Cardiac muscle cell (in vitro differentiated cells and primary cell): ENCODE measurements at regions not wholly inside any gene's neighbourhood (a gene's known extent, or its start where the extent isn't known, plus 50 kb on each side); places are given as distances from the start of the nearest gene placed in this dataset.
"Not testable (repeated sequence)": the region's sequence is repeated elsewhere in the genome, so short reads cannot be mapped to it uniquely, and the experiment has no call there.

Experiments
- DNase-seq, 2 donors: peaks; one replicate each; pipeline versions ENCODE4 v3.0.0 to v3.0.0-alpha.2; 2010 to 2017; ENCODE audit warnings: low read depth in 1 of 2, low spot score in 1 of 2
- H3K27ac ChIP-seq: fragments of 200-600 bp; sonication (generic); 2 replicates; pipeline ENCODE4 v1.5.1; 2016
- H3K27me3 ChIP-seq: fragments of 200-600 bp; sonication (generic); 2 replicates; pipeline ENCODE4 v1.6.0; 2016; ENCODE audit warnings: control low read depth
- H3K36me3 ChIP-seq: fragments of 200-600 bp; sonication (generic); 2 replicates; pipeline ENCODE4 v1.5.1; 2016; ENCODE audit warnings: control low read depth
- H3K4me1 ChIP-seq: fragments of 200-600 bp; sonication (generic); 2 replicates; pipeline ENCODE4 v1.8.1; 2017; ENCODE audit warnings: low read depth, mild to moderate bottlenecking, mixed run types
- H3K4me3 ChIP-seq: fragments of 200-600 bp; sonication (generic); 2 replicates; pipeline ENCODE4 v1.5.1; 2016; ENCODE audit warnings: mild to moderate bottlenecking
- H3K9me3 ChIP-seq: fragments of 200-600 bp; sonication (generic); 2 replicates; pipeline ENCODE4 v1.5.1; 2017; ENCODE audit warnings: low read depth, mild to moderate bottlenecking, control low read depth
- CTCF ChIP-seq: IDR thresholded peaks from 2 replicates; pipeline ENCODE4 v1.5.1; 2012; ENCODE audit warnings: low read depth, mild to moderate bottlenecking, low read length

- Histone ChIP-seq H3K36me3 (no peaks in the 10 kb centered on the region), H3K27me3 (no peaks in the 10 kb centered on the region), H3K9me3 (no peaks in the 10 kb centered on the region), H3K4me1 (no peaks in the 10 kb centered on the region), H3K27ac (no peak overlapping the region), H3K4me3 (no peak overlapping the region)
- no peak for TF ChIP-seq CTCF
- DNase-seq = no peak
These were observed 223.7 kb upstream of the FAM78B start for GRCh38 chr1:166390366-166391033.

GRCh38 chr1:166391279-166392066 is 224.7 kb upstream of the FAM78B start:
- H3K36me3 ChIP-seq = no peaks in the 10 kb centered on the region
- no peak for DNase-seq
- TF ChIP-seq CTCF = no peak
- H3K9me3 ChIP-seq = no peaks in the 10 kb centered on the region
- no peak overlapping the region for H3K27ac ChIP-seq
- H3K4me3 ChIP-seq = no peak overlapping the region
- H3K27me3 ChIP-seq = no peaks in the 10 kb centered on the region
- H3K4me1 ChIP-seq = no peaks in the 10 kb centered on the region

GRCh38 chr1:166395729-166396128 is 228.9 kb upstream of the FAM78B start:
- Histone ChIP-seq H3K4me1 (no peaks in the 10 kb centered on the region), H3K27me3 (no peaks in the 10 kb centered on the region), H3K9me3 (no peaks in the 10 kb centered on the region), H3K27ac (no peak overlapping the region), H3K4me3 (no peak overlapping the region), H3K36me3 (no peaks in the 10 kb centered on the region)
- DNase-seq = no peak
- no peak for TF ChIP-seq CTCF

GRCh38 chr1:166409253-166410082 is 242.7 kb upstream of the FAM78B start:
- H3K9me3 ChIP-seq, H3K4me3 ChIP-seq, H3K27me3 ChIP-seq, DNase-seq, H3K36me3 ChIP-seq, H3K27ac ChIP-seq, H3K4me1 ChIP-seq: not testable (repeated sequence)

- no peaks in the 10 kb centered on the region for H3K27me3 ChIP-seq
- no peaks in the 10 kb centered on the region for H3K4me1 ChIP-seq
- no peak for DNase-seq
- H3K36me3 ChIP-seq = no peaks in the 10 kb centered on the region
- TF ChIP-seq CTCF = no peak
- no peaks in the 10 kb centered on the region for H3K9me3 ChIP-seq
- H3K27ac ChIP-seq = no peak overlapping the region
- H3K4me3 ChIP-seq = no peak overlapping the region
These were observed 243.2 kb upstream of the FAM78B start for GRCh38 chr1:166410083-166410385.

GRCh38 chr1:166416831-166417230 is 250.0 kb upstream of the FAM78B start:
- not testable (repeated sequence) for H3K4me1 ChIP-seq, DNase-seq, H3K4me3 ChIP-seq, H3K36me3 ChIP-seq, H3K9me3 ChIP-seq, H3K27me3 ChIP-seq, H3K27ac ChIP-seq
